ENCODE measurements at regions not wholly inside any gene's neighbourhood (a gene's known extent, or its start where the extent isn't known, plus 50 kb on each side); places are given as distances from the start of the nearest gene placed in this dataset.

DNA sequence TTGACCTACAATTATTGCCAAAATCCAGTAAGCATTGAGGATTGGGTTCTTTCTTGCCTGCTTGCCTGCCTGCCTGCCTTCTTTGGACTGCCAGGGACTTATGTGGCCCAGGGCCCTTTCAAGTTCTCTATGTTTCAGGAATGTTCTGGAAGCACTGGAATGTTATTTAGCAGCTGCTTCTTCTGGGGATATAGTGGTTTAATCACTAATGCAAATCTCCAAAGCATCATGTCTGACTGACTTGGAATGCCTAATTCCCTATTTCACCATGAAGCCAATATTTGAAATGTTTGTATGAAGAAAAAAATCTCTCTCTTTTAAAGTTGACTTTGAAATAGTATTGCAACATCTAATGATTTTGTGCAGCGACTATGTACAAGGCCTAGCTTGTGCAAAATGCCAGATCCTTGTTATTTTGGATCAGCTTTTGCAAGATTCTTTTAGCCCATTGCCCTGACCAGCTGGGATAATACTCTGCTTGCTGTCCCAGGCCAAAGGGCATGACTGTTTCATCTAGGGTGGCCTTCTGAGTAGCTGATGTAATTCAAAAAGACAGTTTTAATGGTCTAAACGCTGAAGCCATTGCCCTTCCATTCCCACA is 204.6 kb downstream of the RND3 start:
- peak; percentile 15 to 22 for DNase-seq
- Histone ChIP-seq H3K9me3 (no peaks in the 10 kb centered on the region), H3K4me1 (no peaks in the 10 kb centered on the region), H3K27ac (peak overlapping the region; percentile 21 to 26), H3K4me3 (no peak overlapping the region), H3K36me3 (no peaks in the 10 kb centered on the region), H3K27me3 (no peaks in the 10 kb centered on the region)
- TF ChIP-seq, protein P1, sequence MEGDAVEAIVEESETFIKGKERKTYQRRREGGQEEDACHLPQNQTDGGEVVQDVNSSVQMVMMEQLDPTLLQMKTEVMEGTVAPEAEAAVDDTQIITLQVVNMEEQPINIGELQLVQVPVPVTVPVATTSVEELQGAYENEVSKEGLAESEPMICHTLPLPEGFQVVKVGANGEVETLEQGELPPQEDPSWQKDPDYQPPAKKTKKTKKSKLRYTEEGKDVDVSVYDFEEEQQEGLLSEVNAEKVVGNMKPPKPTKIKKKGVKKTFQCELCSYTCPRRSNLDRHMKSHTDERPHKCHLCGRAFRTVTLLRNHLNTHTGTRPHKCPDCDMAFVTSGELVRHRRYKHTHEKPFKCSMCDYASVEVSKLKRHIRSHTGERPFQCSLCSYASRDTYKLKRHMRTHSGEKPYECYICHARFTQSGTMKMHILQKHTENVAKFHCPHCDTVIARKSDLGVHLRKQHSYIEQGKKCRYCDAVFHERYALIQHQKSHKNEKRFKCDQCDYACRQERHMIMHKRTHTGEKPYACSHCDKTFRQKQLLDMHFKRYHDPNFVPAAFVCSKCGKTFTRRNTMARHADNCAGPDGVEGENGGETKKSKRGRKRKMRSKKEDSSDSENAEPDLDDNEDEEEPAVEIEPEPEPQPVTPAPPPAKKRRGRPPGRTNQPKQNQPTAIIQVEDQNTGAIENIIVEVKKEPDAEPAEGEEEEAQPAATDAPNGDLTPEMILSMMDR (IDR thresholded peaks at IDR 0.05), result no peak
- TF ChIP-seq POLR2A (IDR thresholded peaks at IDR 0.05), result no peak
- intact Hi-C loops (cut with DNase I; ENCODE audit: low total_unique reads), result no loop called here

DNA sequence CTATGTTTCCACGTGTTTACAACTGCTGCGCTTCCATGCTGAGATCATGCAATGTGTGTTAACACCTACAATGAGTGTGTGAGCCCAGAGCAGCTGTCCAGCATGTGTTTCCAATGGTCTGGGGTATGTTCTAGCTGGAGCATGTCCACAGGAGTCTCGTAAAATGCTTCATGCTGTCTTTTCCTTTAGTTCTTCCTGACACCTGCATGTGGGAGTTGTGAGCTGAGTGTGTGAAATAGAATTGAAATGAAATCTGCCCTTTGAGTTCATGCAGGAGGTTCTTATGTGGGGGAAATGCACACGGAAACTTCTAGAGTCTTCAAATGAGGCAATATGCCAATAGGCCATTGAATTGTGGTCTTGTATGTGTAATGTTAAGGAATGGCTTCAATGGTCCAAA is 205.1 kb downstream of the RND3 start:
- TF ChIP-seq, protein P1 (IDR thresholded peaks at IDR 0.05), result no peak
- TF ChIP-seq POLR2A (IDR thresholded peaks at IDR 0.05), result no peak
- Histone ChIP-seq H3K27ac (peak overlapping the region; percentile 21 to 26), H3K4me1 (no peaks in the 10 kb centered on the region), H3K27me3 (no peaks in the 10 kb centered on the region), H3K9me3 (no peaks in the 10 kb centered on the region), H3K36me3 (no peaks in the 10 kb centered on the region), H3K4me3 (no peak overlapping the region)
- DNase-seq, result peak; percentile 18 to 22
- intact Hi-C loops (cut with DNase I; ENCODE audit: low total_unique reads), result no loop called here

GRCh38 chr2:150280231-150280630 is 207.2 kb downstream of the RND3 start:
- Histone ChIP-seq H3K4me1 (no peaks in the 10 kb centered on the region), H3K27me3 (no peaks in the 10 kb centered on the region), H3K4me3 (no peak overlapping the region), H3K36me3 (no peaks in the 10 kb centered on the region), H3K27ac (peak overlapping the region; percentile 1 to 40), H3K9me3 (peaks cover 0 to 6% of the 10 kb centered on the region in 2 donors)
- TF ChIP-seq, protein P1 (IDR thresholded peaks at IDR 0.05), result no peak
- TF ChIP-seq POLR2A (IDR thresholded peaks at IDR 0.05), result no peak
- DNase-seq, result peak; percentile 44 to 68
- intact Hi-C loops (cut with DNase I; ENCODE audit: low total_unique reads), result no loop called here

DNA sequence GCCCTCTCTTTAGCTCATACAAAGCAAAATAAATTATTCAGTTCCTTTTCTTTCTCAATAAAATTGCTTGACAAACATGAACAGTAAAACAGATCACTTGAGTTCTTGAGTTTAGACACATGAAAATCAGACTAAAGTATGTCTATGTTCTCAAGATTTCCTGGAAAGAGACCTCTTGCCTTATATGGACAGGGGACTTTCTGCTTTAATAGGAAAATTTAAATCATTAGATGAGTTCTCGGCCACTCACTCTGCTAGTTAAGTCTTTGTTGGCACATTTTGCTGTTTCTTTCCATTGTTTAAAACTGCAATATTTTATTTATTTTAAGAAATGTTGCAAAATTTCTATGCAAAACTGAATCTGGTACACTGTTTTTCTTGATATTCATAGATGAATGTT is 207.8 kb downstream of the RND3 start:
- no peak for DNase-seq
- H3K27ac ChIP-seq, result peak overlapping the region in 1 of 2 donors; percentile 40
- peaks cover 0 to 6% of the 10 kb centered on the region in 2 donors for H3K9me3 ChIP-seq
- H3K4me3 ChIP-seq, result no peak overlapping the region
- TF ChIP-seq, protein P1 (IDR thresholded peaks at IDR 0.05), result no peak
- TF ChIP-seq POLR2A (IDR thresholded peaks at IDR 0.05), result no peak
- H3K36me3 ChIP-seq, result no peaks in the 10 kb centered on the region
- no peaks in the 10 kb centered on the region for H3K27me3 ChIP-seq
- intact Hi-C loops (cut with DNase I; ENCODE audit: low total_unique reads), result no loop called here
- H3K4me1 ChIP-seq, result no peaks in the 10 kb centered on the region

DNA sequence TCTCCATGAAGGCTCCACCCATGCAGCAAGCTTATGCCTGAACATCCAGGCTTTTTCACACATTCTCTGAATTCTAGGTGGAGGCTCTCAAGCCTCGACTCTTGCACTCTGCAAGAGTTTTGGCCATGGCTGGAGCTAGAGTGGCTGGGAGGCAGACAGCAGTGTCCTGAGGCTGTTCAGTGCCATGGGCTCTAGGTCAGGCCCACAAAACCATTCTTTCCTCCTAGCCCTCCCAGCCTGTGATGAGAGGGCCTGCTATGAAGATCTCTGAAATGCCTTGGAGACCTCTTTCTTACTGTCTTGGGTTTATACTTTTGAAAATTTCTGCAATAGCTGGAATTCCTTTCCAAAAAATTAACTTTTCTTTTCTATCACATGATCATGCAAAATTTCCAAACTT is 210.7 kb downstream of the RND3 start:
- no peak overlapping the region for H3K4me3 ChIP-seq
- no peaks in the 10 kb centered on the region for H3K27me3 ChIP-seq
- TF ChIP-seq POLR2A (IDR thresholded peaks at IDR 0.05), result no peak
- TF ChIP-seq, protein P1 (IDR thresholded peaks at IDR 0.05), result no peak
- intact Hi-C loops (cut with DNase I; ENCODE audit: low total_unique reads), result no loop called here
- peaks cover 0 to 6% of the 10 kb centered on the region in 2 donors for H3K9me3 ChIP-seq
- DNase-seq, result no peak
- H3K4me1 ChIP-seq, result no peaks in the 10 kb centered on the region
- no peaks in the 10 kb centered on the region for H3K36me3 ChIP-seq
- H3K27ac ChIP-seq, result no peak overlapping the region
